Astrocyte (in vitro differentiated cells and primary cell): ENCODE measurements at regions not wholly inside any gene's neighbourhood (a gene's known extent, or its start where the extent isn't known, plus 50 kb on each side); places are given as distances from the start of the nearest gene placed in this dataset.
A peak's percentile ranks its signal among the peaks of the same experiment; 100 is the strongest.

Experiments
- DNase-seq: peaks from one replicate; pipeline ENCODE4 v3.0.0-alpha.2; 2010; ENCODE audit warnings: low read depth
- FAIRE-seq: peaks from 2 replicates; lab custom pipeline; 2011; peaks lifted over from hg19 to GRCh38; lab: Jason Lieb, UNC
- H2AFZ ChIP-seq: 2 replicates; pipeline ENCODE4 v1.6.0; 2012; ENCODE audit warnings: low read depth, low read length, inconsistent platforms
- H3K27ac ChIP-seq: 2 replicates; pipeline ENCODE4 v1.5.1; 2011; ENCODE audit warnings: low read depth, low read length, inconsistent platforms
- H3K27me3 ChIP-seq: 2 replicates; pipeline ENCODE4 v1.6.0; 2011; ENCODE audit warnings: low read length, inconsistent platforms; ENCODE audit not compliant: insufficient read depth
- H3K36me3 ChIP-seq: 2 replicates; pipeline ENCODE4 v1.5.1; 2011; ENCODE audit warnings: low read length, inconsistent platforms; ENCODE audit not compliant: insufficient read depth
- H3K4me1 ChIP-seq: 2 replicates; pipeline ENCODE4 v1.5.1; 2011; ENCODE audit warnings: low read length, inconsistent platforms; ENCODE audit not compliant: insufficient read depth
- H3K4me2 ChIP-seq: 2 replicates; pipeline ENCODE4 v1.6.0; 2012; ENCODE audit warnings: low read length, inconsistent platforms
- H3K4me3 ChIP-seq: 2 replicates; pipeline ENCODE4 v1.5.1; 2011; ENCODE audit warnings: low read depth, mild to moderate bottlenecking, low read length, inconsistent platforms; ENCODE audit not compliant: insufficient read depth
- H3K79me2 ChIP-seq: 2 replicates; pipeline ENCODE4 v1.6.0; 2012; ENCODE audit warnings: mild to moderate bottlenecking, low read length, inconsistent platforms; ENCODE audit not compliant: insufficient read depth
- H3K9ac ChIP-seq: 2 replicates; pipeline ENCODE4 v1.6.0; 2012; ENCODE audit warnings: mild to moderate bottlenecking, low read length, inconsistent platforms
- H3K9me3 ChIP-seq: 2 replicates; pipeline ENCODE4 v1.5.1; 2012; ENCODE audit warnings: low read depth, mild to moderate bottlenecking, low read length, inconsistent platforms; ENCODE audit not compliant: insufficient read depth
- H4K20me1 ChIP-seq: 2 replicates; pipeline ENCODE4 v1.6.0; 2012; ENCODE audit warnings: low read length, inconsistent platforms; ENCODE audit not compliant: insufficient read depth
- H3K27ac Mint-ChIP-seq: one replicate; pipeline ENCODE4 v1.8.0; 2021; ENCODE audit warnings: mild to moderate bottlenecking, mixed read lengths; ENCODE audit not compliant: unreplicated experiment
- H3K27me3 Mint-ChIP-seq: one replicate; pipeline ENCODE4 v1.8.0; 2021; ENCODE audit warnings: low read depth, mixed read lengths; ENCODE audit not compliant: unreplicated experiment
- H3K36me3 Mint-ChIP-seq: one replicate; pipeline ENCODE4 v1.8.0; 2021; ENCODE audit warnings: low read depth, mixed read lengths; ENCODE audit not compliant: unreplicated experiment
- H3K4me1 Mint-ChIP-seq: one replicate; pipeline ENCODE4 v1.8.0; 2021; ENCODE audit warnings: low read depth, mixed read lengths; ENCODE audit not compliant: unreplicated experiment
- H3K4me3 Mint-ChIP-seq: one replicate; pipeline ENCODE4 v1.8.0; 2021; ENCODE audit warnings: mild to moderate bottlenecking, moderate library complexity, mixed read lengths; ENCODE audit not compliant: unreplicated experiment
- H3K9me3 Mint-ChIP-seq: one replicate; pipeline ENCODE4 v1.8.0; 2021; ENCODE audit warnings: mild to moderate bottlenecking, mixed read lengths; ENCODE audit not compliant: unreplicated experiment
- CTCF ChIP-seq: IDR thresholded peaks from 2 replicates; pipeline ENCODE4 v1.5.1; 2011; ENCODE audit warnings: low read depth, mild to moderate bottlenecking, inconsistent platforms, low read length, moderate library complexity; ENCODE audit not compliant: insufficient read depth
- EZH2 ChIP-seq: IDR thresholded peaks from 2 replicates; pipeline ENCODE4 v1.6.1; 2012; ENCODE audit warnings: mild to moderate bottlenecking, low read length, inconsistent platforms; ENCODE audit not compliant: insufficient read depth

DNA sequence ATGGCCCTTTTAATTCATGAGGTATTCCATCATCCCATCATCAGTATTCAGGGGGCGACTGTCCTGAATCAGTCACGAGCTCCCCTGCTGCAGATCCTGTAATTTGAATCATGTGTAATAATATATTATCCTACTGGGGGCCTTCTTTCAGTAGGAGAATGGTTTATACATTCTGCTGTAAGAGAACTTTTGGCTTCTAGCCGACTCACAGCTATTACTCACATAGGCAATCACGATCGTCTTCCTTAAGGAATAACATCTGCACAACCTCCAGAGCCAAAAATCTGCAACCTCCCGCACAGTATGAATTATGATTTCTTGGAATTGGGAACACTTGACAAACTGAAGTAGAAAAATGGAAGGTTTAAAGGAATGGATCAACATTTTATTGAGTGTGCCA, 343.0 kb downstream of the USP25 start:
- DNase-seq (peak; percentile 98), FAIRE-seq (no peak)
- no peaks in the 10 kb centered on the region for H3K27me3 ChIP-seq
- H3K79me2 ChIP-seq = no peaks in the 10 kb centered on the region
- Mint-ChIP-seq H3K4me3 (no peak overlapping the region), H3K27me3 (no peaks in the 10 kb centered on the region), H3K36me3 (no peaks in the 10 kb centered on the region), H3K27ac (no peak overlapping the region), H3K9me3 (no peaks in the 10 kb centered on the region), H3K4me1 (no peaks in the 10 kb centered on the region)
- H3K4me1 ChIP-seq = peaks cover 17% of the 10 kb centered on the region
- peak overlapping the region; percentile 74 for H3K9ac ChIP-seq
- peak overlapping the region; percentile 91 for H3K4me2 ChIP-seq
- peak overlapping the region; percentile 20 for H2AFZ ChIP-seq
- H4K20me1 ChIP-seq = no peaks in the 10 kb centered on the region
- H3K4me3 ChIP-seq = peak overlapping the region; percentile 34
- no peak for TF ChIP-seq EZH2
- TF ChIP-seq CTCF = no peak
- H3K27ac ChIP-seq = peak overlapping the region; percentile 83
- no peaks in the 10 kb centered on the region for H3K36me3 ChIP-seq
- H3K9me3 ChIP-seq = no peaks in the 10 kb centered on the region

DNA sequence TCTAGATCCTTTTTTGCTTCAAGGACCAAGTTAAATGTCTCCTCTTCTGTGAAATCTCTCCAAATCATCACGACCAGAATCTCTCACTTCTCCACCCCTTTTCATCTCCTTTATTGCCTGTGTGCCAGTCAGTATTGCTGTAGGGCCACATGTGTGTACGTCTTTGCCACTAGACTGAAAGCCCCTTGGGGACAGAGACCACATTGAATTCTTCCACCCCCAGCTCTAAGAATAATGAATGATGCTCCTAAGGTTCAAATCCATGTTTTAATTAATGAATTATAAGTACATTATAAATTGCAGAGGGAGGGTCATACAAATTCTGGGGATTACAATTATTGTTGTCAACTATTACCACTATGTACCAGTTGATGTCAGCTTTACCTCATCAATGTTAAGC, 343.8 kb downstream of the USP25 start:
- peak overlapping the region; percentile 20 for H2AFZ ChIP-seq
- peak overlapping the region; percentile 34 for H3K4me3 ChIP-seq
- no peak overlapping the region for H3K27ac Mint-ChIP-seq
- no peaks in the 10 kb centered on the region for H3K9me3 Mint-ChIP-seq
- H3K27me3 ChIP-seq = no peaks in the 10 kb centered on the region
- peak overlapping the region; percentile 91 for H3K4me2 ChIP-seq
- TF ChIP-seq CTCF = no peak
- no peak for TF ChIP-seq EZH2
- no peaks in the 10 kb centered on the region for H3K36me3 ChIP-seq
- no peaks in the 10 kb centered on the region for H4K20me1 ChIP-seq
- no peak for DNase-seq
- peak overlapping the region; percentile 83 for H3K27ac ChIP-seq
- no peaks in the 10 kb centered on the region for H3K36me3 Mint-ChIP-seq
- no peaks in the 10 kb centered on the region for H3K27me3 Mint-ChIP-seq
- H3K79me2 ChIP-seq = no peaks in the 10 kb centered on the region
- peak overlapping the region; percentile 74 for H3K9ac ChIP-seq
- no peaks in the 10 kb centered on the region for H3K4me1 Mint-ChIP-seq
- no peak for FAIRE-seq
- H3K9me3 ChIP-seq = no peaks in the 10 kb centered on the region
- no peak overlapping the region for H3K4me3 Mint-ChIP-seq
- H3K4me1 ChIP-seq = peaks cover 17% of the 10 kb centered on the region

DNA sequence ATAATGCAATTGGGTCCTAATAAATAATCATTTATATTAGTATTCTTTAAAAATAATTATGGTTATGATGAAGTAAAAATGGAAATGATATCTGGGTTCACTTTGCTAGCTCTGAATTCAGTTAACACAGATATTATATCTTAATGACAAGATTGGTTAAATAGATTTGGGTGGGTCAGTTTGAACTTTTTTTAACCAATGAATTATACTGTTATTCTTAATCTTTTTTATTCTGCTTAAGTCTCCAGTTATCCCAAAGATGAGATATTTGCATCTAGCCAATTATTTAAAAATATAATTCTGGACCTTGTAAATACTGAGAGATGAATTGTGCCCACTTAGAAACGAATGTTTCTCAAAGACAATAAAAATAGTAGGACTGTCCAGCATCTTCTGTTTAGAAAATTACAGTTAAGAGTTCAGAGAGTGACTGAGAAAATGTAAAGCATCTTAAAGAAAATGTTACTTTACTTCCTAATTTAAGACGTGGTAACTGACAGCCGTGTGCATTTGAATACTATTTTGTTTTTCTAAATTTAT, 345.2 kb downstream of the USP25 start:
- FAIRE-seq (no peak), DNase-seq (no peak)
- H3K4me3 ChIP-seq = no peak overlapping the region
- Mint-ChIP-seq H3K27me3 (no peaks in the 10 kb centered on the region), H3K36me3 (no peaks in the 10 kb centered on the region), H3K4me1 (no peaks in the 10 kb centered on the region), H3K27ac (no peak overlapping the region), H3K4me3 (no peak overlapping the region), H3K9me3 (no peaks in the 10 kb centered on the region)
- no peaks in the 10 kb centered on the region for H4K20me1 ChIP-seq
- no peaks in the 10 kb centered on the region for H3K79me2 ChIP-seq
- TF ChIP-seq EZH2 (no peak), CTCF (no peak)
- H3K27me3 ChIP-seq = no peaks in the 10 kb centered on the region
- peaks cover 20% of the 10 kb centered on the region for H3K4me1 ChIP-seq
- H3K4me2 ChIP-seq = no peak overlapping the region
- no peak overlapping the region for H2AFZ ChIP-seq
- H3K9me3 ChIP-seq = no peaks in the 10 kb centered on the region
- no peaks in the 10 kb centered on the region for H3K36me3 ChIP-seq
- no peak overlapping the region for H3K9ac ChIP-seq
- no peak overlapping the region for H3K27ac ChIP-seq
